K562 (cell line): ENCODE measurements at regions not wholly inside any gene's neighbourhood (a gene's known extent, or its start where the extent isn't known, plus 50 kb on each side); places are given as distances from the start of the nearest gene placed in this dataset.

Experiments
- ATAC-seq: fragments of 200-7000 bp; cut with Tn5 transposase; 3 replicates; pipeline ENCODE4 v1.9.1; 2020; ENCODE audit warnings: moderate library complexity
- BruUV-seq: library from RNA; stranded (reverse); fragments of 400-500 nt; replicated peaks from 2 replicates; lab custom pipeline; 2021; lab: Mats Ljungman, UMichigan
- CTCF ChIA-PET: fragments of 300-600 bp; formaldehyde crosslinking; extraction: SDS; loops from one replicate; lab custom pipeline; 2021; ENCODE audit warnings: low intra/inter-chr PET ratio; lab: Yijun Ruan, JAX
- POLR2A ChIA-PET: fragments of 300-600, 350-650 bp; sonication (Branson Sonifier 250); formaldehyde crosslinking; extraction: SDS; loops from one replicate; lab custom pipeline; 2021; ENCODE audit warnings: antibody characterized with exemption, inconsistent platforms; lab: Yijun Ruan, JAX
- DNase-seq, 4 experiments: peaks; one replicate each; pipeline versions ENCODE4 v3.0.0 to v3.0.0-alpha.2; 2011 to 2018; ENCODE audit warnings: low spot score in 3 of 4, mixed read lengths in 3 of 4; ENCODE audit errors: extremely low read depth in 1 of 4
- FAIRE-seq: peaks from 2 replicates; lab custom pipeline; 2011; peaks lifted over from hg19 to GRCh38; lab: Jason Lieb, UNC
- H2AFZ ChIP-seq: 2 replicates; pipeline ENCODE4 v1.6.0; 2011; ENCODE audit warnings: low read depth, low read length, control low read depth, inconsistent platforms
- H3K27ac ChIP-seq: fragments of 200-600 bp; 3 replicates; pipeline ENCODE4 v1.8.0; 2011; ENCODE audit warnings: low read depth, mild to moderate bottlenecking, control low read depth, inconsistent platforms, low read length, moderate library complexity, mixed read lengths; ENCODE audit errors: extremely low read depth
- H3K27me3 ChIP-seq, 2 experiments: fragments of 300-600 bp in 1 of 2; 2 replicates in 1 of 2; 3 replicates in 1 of 2; pipeline versions ENCODE4 v1.6.0 to v1.8.0; 2011; ENCODE audit warnings: inconsistent platforms in 2 of 2, low read length in 2 of 2, mild to moderate bottlenecking in 1 of 2, mixed read lengths in 1 of 2, moderate library complexity in 1 of 2; ENCODE audit not compliant: control insufficient read depth in 2 of 2, insufficient read depth in 2 of 2
- H3K36me3 ChIP-seq: fragments of 300-600 bp; 3 replicates; pipeline ENCODE4 v1.8.0; 2011; ENCODE audit warnings: mild to moderate bottlenecking, low read length, inconsistent platforms; ENCODE audit not compliant: control insufficient read depth, insufficient read depth
- H3K4me1 ChIP-seq, 2 experiments: fragments of 200-600 bp in 1 of 2; replicated peaks in 1 of 2; 2 replicates in 1 of 2; 3 replicates in 1 of 2; pipeline versions ENCODE4 v1.5.1 to v1.8.0; 2011; ENCODE audit warnings: inconsistent platforms in 2 of 2, low read length in 2 of 2, mild to moderate bottlenecking in 1 of 2, mixed read lengths in 1 of 2, moderate library complexity in 1 of 2; ENCODE audit not compliant: control insufficient read depth in 2 of 2, insufficient read depth in 2 of 2
- H3K4me2 ChIP-seq: 2 replicates; pipeline ENCODE4 v1.6.1; 2011; ENCODE audit warnings: low read length, control low read depth, inconsistent platforms, mixed read lengths; ENCODE audit not compliant: insufficient read depth
- H3K4me3 ChIP-seq: fragments of 200-600 bp; sonication (generic), shearing (Covaris generic); 2 replicates; pipeline ENCODE4 v1.5.1; 2016; ENCODE audit warnings: control low read depth, inconsistent platforms
- H3K79me2 ChIP-seq: fragments of 200-600 bp; 3 replicates; pipeline ENCODE4 v1.8.0; 2011; ENCODE audit warnings: low read length, inconsistent platforms; ENCODE audit not compliant: control insufficient read depth, insufficient read depth
- H3K9ac ChIP-seq, 2 experiments: 2 replicates each; pipeline versions ENCODE4 v1.6.0 to v1.6.1; 2011; ENCODE audit warnings: low read depth in 2 of 2, low read length in 2 of 2, control low read depth in 1 of 2, inconsistent platforms in 1 of 2, mild to moderate bottlenecking in 1 of 2, mixed read lengths in 1 of 2; ENCODE audit not compliant: insufficient read depth in 1 of 2
- H3K9me1 ChIP-seq: one replicate; pipeline ENCODE4 v1.6.0; 2011; ENCODE audit warnings: inconsistent platforms, mild to moderate bottlenecking, low read length, moderate library complexity; ENCODE audit not compliant: control insufficient read depth, insufficient read depth
- H3K9me3 ChIP-seq: replicated peaks from 2 replicates; pipeline ENCODE4 v1.5.1; 2011; ENCODE audit warnings: low read depth, low read length, inconsistent platforms; ENCODE audit not compliant: control insufficient read depth, insufficient read depth
- H4K20me1 ChIP-seq: replicated peaks from 2 replicates; pipeline ENCODE4 v1.6.1; 2011; ENCODE audit warnings: low read length, inconsistent platforms, mixed read lengths; ENCODE audit not compliant: control insufficient read depth, insufficient read depth
- CEBPB ChIP-seq: fragments of 450-650 bp; IDR thresholded peaks from 2 replicates; pipeline ENCODE4 v1.6.1; 2016; ENCODE audit warnings: missing genetic modification characterization, missing compliant biosample characterization
- CEBPG ChIP-seq, 3 experiments: fragments of 200-800 bp in 1 of 3; sonication (Bioruptor generic) in 1 of 3; sonication (generic) in 1 of 3; formaldehyde crosslinking in 1 of 3; IDR thresholded peaks in 2 of 3; conservative IDR thresholded peaks in 1 of 3; 2 replicates each; pipeline versions ENCODE4 v1.6.1 to v1.8.0; 2016 to 2022; ENCODE audit warnings: missing compliant biosample characterization in 2 of 3, missing genetic modification characterization in 2 of 3, mild to moderate bottlenecking in 1 of 3, missing genetic modification reagents in 1 of 3
- ZSCAN32 ChIP-seq: fragments of 450-650 bp; formaldehyde crosslinking; IDR thresholded peaks from 2 replicates; pipeline ENCODE4 v1.4.0; 2020; ENCODE audit warnings: mild to moderate bottlenecking, moderate library complexity
- WGBS: fragments of 100-300 bp; shearing (Covaris generic); methylation state at CpG from one replicate; pipeline ENCODE4 v1.1.6; 2016; ENCODE audit warnings: low coverage, mixed read lengths; ENCODE audit not compliant: insufficient coverage; ENCODE audit errors: missing lambda C conversion rate; 5-methylcytosine and 5-hydroxymethylcytosine counted together
- in situ Hi-C: fragments of 300-500 bp; cut with MboI; formaldehyde crosslinking; loops from 4 replicates; pipeline ENCODE4 v1.15.0; 2018; ENCODE audit warnings: inconsistent platforms, mixed read lengths
- intact Hi-C: fragments of 100-400 bp; cut with micrococcal nuclease; formaldehyde crosslinking; loops from 2 replicates; pipeline ENCODE4 v1.14.2; 2022
- TF ChIP-seq, protein P1 (sequence below): sonication (generic); formaldehyde crosslinking; IDR thresholded peaks from 2 replicates; pipeline ENCODE4 v1.8.0; 2022; ENCODE audit warnings: mild to moderate bottlenecking, missing genetic modification reagents, borderline replicate concordance
- TF ChIP-seq, protein P2 (sequence below), 2 experiments: fragments of 450-650 bp in 1 of 2; sonication (generic) in 1 of 2; formaldehyde crosslinking in 1 of 2; IDR thresholded peaks in 1 of 2; conservative IDR thresholded peaks in 1 of 2; 2 replicates each; pipeline versions ENCODE4 v1.6.1 to v1.8.1; 2016 to 2023; ENCODE audit warnings: mild to moderate bottlenecking in 2 of 2, moderate library complexity in 2 of 2, inconsistent platforms in 1 of 2, missing genetic modification reagents in 1 of 2

DNA sequence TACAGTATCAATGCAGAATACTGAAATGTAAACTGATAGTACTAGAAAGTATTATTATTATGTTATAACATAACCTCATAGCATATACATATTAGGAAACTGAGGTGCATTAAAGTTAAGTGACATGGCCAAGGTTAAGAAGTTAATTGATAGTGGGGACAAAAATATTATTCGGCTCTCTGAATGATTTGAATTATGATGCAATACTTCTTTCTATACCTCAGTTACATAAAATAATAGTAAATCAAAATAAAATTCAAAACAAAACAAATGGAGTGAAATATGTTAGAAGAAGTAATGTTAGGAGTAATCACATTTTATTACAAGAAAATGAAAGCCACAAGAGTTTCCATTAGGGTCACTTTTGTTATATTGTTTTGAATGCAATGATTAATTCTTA, 455.2 kb downstream of the PLA2G4A start:
- H3K36me3 ChIP-seq = no peaks in the 10 kb centered on the region
- H2AFZ ChIP-seq = no peak overlapping the region
- ATAC-seq (no peak), FAIRE-seq (no peak), DNase-seq (no peak)
- CTCF ChIA-PET = no interaction called here
- no peaks in the 10 kb centered on the region for H3K9me1 ChIP-seq
- no peaks in the 10 kb centered on the region; the same call in 1 of the 2 replicates for H3K9me3 ChIP-seq
- no peaks in the 10 kb centered on the region for H3K79me2 ChIP-seq
- no peaks in the 10 kb centered on the region for H3K27me3 ChIP-seq
- WGBS = 24% methylated on average over 1 of the region's 1 CpG
- no TSS peak for BruUV-seq
- intact Hi-C loops (no loop called here), in situ Hi-C loops (no loop called here)
- H3K9ac ChIP-seq = no peak overlapping the region
- no peak overlapping the region for H3K4me3 ChIP-seq
- H3K4me2 ChIP-seq = no peak overlapping the region
- POLR2A ChIA-PET = no interaction called here
- no peaks in the 10 kb centered on the region for H3K4me1 ChIP-seq
- H4K20me1 ChIP-seq = no peaks in the 10 kb centered on the region
- H3K27ac ChIP-seq = no peak overlapping the region
- TF ChIP-seq ZSCAN32 (CRISPR knock-in tag) (0 out of 2 replicates have a peak, but pooled peaks have one; percentile 23), CEBPG (CRISPR knock-in tag; IDR thresholded peaks at IDR 0.05) (no peak), CEBPG (tag; conservative IDR thresholded peaks at IDR 0.05 in 1 of 2, IDR thresholded peaks at IDR 0.05 in 1 of 2) (peak; percentile 37 to 96; a peak in 3 of 4 replicates), CEBPB (tag) (peak; percentile 75)
- TF ChIP-seq, protein P1, sequence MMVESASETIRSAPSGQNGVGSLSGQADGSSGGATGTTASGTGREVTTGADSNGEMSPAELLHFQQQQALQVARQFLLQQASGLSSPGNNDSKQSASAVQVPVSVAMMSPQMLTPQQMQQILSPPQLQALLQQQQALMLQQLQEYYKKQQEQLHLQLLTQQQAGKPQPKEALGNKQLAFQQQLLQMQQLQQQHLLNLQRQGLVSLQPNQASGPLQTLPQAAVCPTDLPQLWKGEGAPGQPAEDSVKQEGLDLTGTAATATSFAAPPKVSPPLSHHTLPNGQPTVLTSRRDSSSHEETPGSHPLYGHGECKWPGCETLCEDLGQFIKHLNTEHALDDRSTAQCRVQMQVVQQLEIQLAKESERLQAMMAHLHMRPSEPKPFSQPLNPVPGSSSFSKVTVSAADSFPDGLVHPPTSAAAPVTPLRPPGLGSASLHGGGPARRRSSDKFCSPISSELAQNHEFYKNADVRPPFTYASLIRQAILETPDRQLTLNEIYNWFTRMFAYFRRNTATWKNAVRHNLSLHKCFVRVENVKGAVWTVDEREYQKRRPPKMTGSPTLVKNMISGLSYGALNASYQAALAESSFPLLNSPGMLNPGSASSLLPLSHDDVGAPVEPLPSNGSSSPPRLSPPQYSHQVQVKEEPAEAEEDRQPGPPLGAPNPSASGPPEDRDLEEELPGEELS = no peak
- TF ChIP-seq, protein P2, sequence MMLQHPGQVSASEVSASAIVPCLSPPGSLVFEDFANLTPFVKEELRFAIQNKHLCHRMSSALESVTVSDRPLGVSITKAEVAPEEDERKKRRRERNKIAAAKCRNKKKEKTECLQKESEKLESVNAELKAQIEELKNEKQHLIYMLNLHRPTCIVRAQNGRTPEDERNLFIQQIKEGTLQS (IDR thresholded peaks at IDR 0.05) = peak; percentile 56; the same call in 1 of the 2 replicates
- TF ChIP-seq, protein P2 (CRISPR knock-in tag; conservative IDR thresholded peaks at IDR 0.05) = no peak
